ENCODE measurements at regions not wholly inside any gene's neighbourhood (a gene's known extent, or its start where the extent isn't known, plus 50 kb on each side); places are given as distances from the start of the nearest gene placed in this dataset.
"Not testable (repeated sequence)": the region's sequence is repeated elsewhere in the genome, so short reads cannot be mapped to it uniquely, and the experiment has no call there.

DNA sequence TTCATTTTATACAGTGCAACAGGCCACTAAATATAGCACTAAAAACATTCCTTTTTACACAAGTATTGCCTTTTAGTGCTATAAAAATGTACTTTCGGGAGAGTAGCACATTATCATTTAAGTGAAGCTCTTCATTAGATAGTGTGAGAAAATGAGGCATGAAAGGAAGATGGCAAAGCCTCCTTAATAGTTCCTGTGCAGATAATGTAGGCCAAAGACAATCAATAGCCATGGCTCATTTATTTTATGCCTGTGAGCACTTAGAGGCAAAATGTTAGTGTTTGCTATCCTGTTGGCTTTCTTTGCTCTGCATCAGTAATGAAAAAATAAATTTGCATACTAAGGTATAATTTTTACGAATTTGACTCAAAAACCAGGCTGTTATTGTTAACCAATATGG lies 929.5 kb upstream of the C9orf72 start:
- CTCF ChIA-PET, result no interaction called here
- H3K9me3 ChIP-seq, result no peaks in the 10 kb centered on the region
- BruUV-seq (replicated peaks), result no TSS peak
- no peaks in the 10 kb centered on the region for H3K4me1 Mint-ChIP-seq (ENCODE audit: low read depth, unreplicated experiment)
- intact Hi-C loops (cut with micrococcal nuclease; ENCODE audit: unreplicated experiment), result no loop called here
- TF ChIP-seq, protein P1, sequence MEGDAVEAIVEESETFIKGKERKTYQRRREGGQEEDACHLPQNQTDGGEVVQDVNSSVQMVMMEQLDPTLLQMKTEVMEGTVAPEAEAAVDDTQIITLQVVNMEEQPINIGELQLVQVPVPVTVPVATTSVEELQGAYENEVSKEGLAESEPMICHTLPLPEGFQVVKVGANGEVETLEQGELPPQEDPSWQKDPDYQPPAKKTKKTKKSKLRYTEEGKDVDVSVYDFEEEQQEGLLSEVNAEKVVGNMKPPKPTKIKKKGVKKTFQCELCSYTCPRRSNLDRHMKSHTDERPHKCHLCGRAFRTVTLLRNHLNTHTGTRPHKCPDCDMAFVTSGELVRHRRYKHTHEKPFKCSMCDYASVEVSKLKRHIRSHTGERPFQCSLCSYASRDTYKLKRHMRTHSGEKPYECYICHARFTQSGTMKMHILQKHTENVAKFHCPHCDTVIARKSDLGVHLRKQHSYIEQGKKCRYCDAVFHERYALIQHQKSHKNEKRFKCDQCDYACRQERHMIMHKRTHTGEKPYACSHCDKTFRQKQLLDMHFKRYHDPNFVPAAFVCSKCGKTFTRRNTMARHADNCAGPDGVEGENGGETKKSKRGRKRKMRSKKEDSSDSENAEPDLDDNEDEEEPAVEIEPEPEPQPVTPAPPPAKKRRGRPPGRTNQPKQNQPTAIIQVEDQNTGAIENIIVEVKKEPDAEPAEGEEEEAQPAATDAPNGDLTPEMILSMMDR (IDR thresholded peaks at IDR 0.05; ENCODE audit: insufficient read depth in 1 of 2, low read depth in 1 of 2, low read length in 1 of 2, severe bottlenecking in 1 of 2, unreplicated experiment in 1 of 2), result no peak
- DNase-seq, result no peak
- POLR2A ChIA-PET, result no interaction called here
- no peaks in the 10 kb centered on the region for H3K9me3 Mint-ChIP-seq (ENCODE audit: unreplicated experiment)
- H3K4me3 ChIP-seq (ENCODE audit: low read depth, low read length), result no peak overlapping the region
- no peaks in the 10 kb centered on the region for H3K36me3 Mint-ChIP-seq (ENCODE audit: insufficient read depth, unreplicated experiment)
- H3K36me3 ChIP-seq (ENCODE audit: control insufficient read depth, insufficient read depth, low read length), result no peaks in the 10 kb centered on the region
- H3K27ac Mint-ChIP-seq (ENCODE audit: unreplicated experiment), result no peak overlapping the region
- H3K4me1 ChIP-seq, result no peaks in the 10 kb centered on the region
- no peaks in the 10 kb centered on the region for H3K27me3 ChIP-seq (replicated peaks; ENCODE audit: control insufficient read depth, insufficient read depth, low read length)
- no peak overlapping the region for H3K4me3 Mint-ChIP-seq (ENCODE audit: unreplicated experiment)
- peaks cover 4% of the 10 kb centered on the region for H3K27me3 Mint-ChIP-seq (ENCODE audit: insufficient read depth, unreplicated experiment)

DNA sequence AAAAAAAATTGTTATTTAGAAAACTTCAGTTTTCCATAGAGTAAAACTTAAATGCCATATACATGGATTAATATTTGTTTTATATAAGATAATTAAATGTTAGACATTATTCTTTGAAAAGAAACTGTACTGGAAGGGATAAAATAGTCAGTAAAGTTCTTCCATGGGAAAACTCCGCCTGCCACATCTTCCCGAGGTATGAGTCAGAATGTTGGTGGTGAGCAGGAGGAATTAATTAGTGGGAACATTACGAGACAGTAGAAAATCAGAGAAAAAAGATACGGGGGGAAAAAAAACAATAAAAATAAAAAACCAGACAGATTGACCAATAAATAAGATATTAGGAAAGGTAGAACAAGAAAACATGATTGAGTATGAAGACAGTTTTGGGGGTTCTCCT lies 930.3 kb upstream of the C9orf72 start:
- TF ChIP-seq, protein P1 (IDR thresholded peaks at IDR 0.05; ENCODE audit: insufficient read depth in 1 of 2, low read depth in 1 of 2, low read length in 1 of 2, severe bottlenecking in 1 of 2, unreplicated experiment in 1 of 2), result no peak
- no peaks in the 10 kb centered on the region for H3K36me3 ChIP-seq (ENCODE audit: control insufficient read depth, insufficient read depth, low read length)
- H3K4me3 ChIP-seq (ENCODE audit: low read depth, low read length), result no peak overlapping the region
- Mint-ChIP-seq H3K27ac (ENCODE audit: unreplicated experiment) (no peak overlapping the region), H3K4me1 (ENCODE audit: low read depth, unreplicated experiment) (no peaks in the 10 kb centered on the region), H3K36me3 (ENCODE audit: insufficient read depth, unreplicated experiment) (no peaks in the 10 kb centered on the region), H3K9me3 (ENCODE audit: unreplicated experiment) (no peaks in the 10 kb centered on the region), H3K27me3 (ENCODE audit: insufficient read depth, unreplicated experiment) (peaks cover 4% of the 10 kb centered on the region), H3K4me3 (ENCODE audit: unreplicated experiment) (no peak overlapping the region)
- intact Hi-C loops (cut with micrococcal nuclease; ENCODE audit: unreplicated experiment), result no loop called here
- POLR2A ChIA-PET, result no interaction called here
- BruUV-seq (replicated peaks), result no TSS peak
- H3K4me1 ChIP-seq, result no peaks in the 10 kb centered on the region
- no peaks in the 10 kb centered on the region for H3K9me3 ChIP-seq
- CTCF ChIA-PET, result no interaction called here
- H3K27me3 ChIP-seq (replicated peaks; ENCODE audit: control insufficient read depth, insufficient read depth, low read length), result no peaks in the 10 kb centered on the region
- DNase-seq, result no peak

DNA sequence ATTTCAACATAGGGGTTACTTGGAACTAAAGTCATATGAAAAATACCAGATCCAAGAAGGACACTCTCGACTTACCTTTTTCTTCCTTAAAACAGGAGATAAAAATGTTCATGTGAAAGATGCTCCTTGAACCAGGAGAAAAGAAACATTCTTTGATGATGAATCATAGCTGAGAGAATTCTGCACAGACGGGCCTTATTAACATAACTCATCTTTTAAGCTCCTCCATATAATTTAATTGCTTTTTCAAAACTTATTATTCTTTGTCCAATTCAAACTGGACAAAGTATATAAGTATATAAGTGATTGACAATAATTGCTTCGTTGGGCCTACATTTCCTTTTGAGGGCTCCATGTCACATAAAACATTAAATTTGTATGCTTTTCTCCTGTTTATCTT lies 945.2 kb upstream of the C9orf72 start:
- no peak overlapping the region for H3K27ac Mint-ChIP-seq (ENCODE audit: unreplicated experiment)
- no peaks in the 10 kb centered on the region for H3K36me3 Mint-ChIP-seq (ENCODE audit: insufficient read depth, unreplicated experiment)
- Histone ChIP-seq H3K4me3 (ENCODE audit: low read depth, low read length) (no peak overlapping the region), H3K27me3 (replicated peaks; ENCODE audit: control insufficient read depth, insufficient read depth, low read length) (no peaks in the 10 kb centered on the region), H3K36me3 (ENCODE audit: control insufficient read depth, insufficient read depth, low read length) (no peaks in the 10 kb centered on the region), H3K9me3 (no peaks in the 10 kb centered on the region), H3K4me1 (no peaks in the 10 kb centered on the region)
- H3K9me3 Mint-ChIP-seq (ENCODE audit: unreplicated experiment), result no peaks in the 10 kb centered on the region
- intact Hi-C loops (cut with micrococcal nuclease; ENCODE audit: unreplicated experiment), result no loop called here
- POLR2A ChIA-PET, result no interaction called here
- BruUV-seq (replicated peaks), result no TSS peak
- no peak overlapping the region for H3K4me3 Mint-ChIP-seq (ENCODE audit: unreplicated experiment)
- DNase-seq, result no peak
- TF ChIP-seq, protein P1 (IDR thresholded peaks at IDR 0.05; ENCODE audit: insufficient read depth in 1 of 2, low read depth in 1 of 2, low read length in 1 of 2, severe bottlenecking in 1 of 2, unreplicated experiment in 1 of 2), result no peak
- H3K27me3 Mint-ChIP-seq (ENCODE audit: insufficient read depth, unreplicated experiment), result no peaks in the 10 kb centered on the region
- H3K4me1 Mint-ChIP-seq (ENCODE audit: low read depth, unreplicated experiment), result no peaks in the 10 kb centered on the region
- CTCF ChIA-PET, result no interaction called here

DNA sequence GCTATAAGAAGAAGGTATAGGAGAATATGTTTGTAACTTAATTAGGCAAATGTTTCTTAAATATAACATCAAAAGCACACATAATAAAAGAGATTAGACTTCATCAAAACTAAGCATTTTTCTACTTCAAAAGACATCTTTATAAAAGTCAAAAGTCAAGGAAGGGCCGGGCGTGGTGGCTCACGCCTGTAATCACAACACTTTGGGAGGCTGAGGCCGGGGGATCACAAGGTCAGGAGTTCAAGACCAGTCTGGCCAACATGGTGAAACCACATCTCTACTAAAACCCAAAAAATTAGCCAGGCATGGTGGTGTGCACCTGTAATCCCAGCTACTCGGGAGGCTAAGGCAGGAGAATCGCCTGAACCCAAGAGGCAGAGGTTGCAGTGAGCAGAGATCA lies 951.0 kb upstream of the C9orf72 start:
- H3K36me3 ChIP-seq (ENCODE audit: control insufficient read depth, insufficient read depth, low read length); H3K4me1 Mint-ChIP-seq (ENCODE audit: low read depth, unreplicated experiment); H3K9me3 Mint-ChIP-seq (ENCODE audit: unreplicated experiment); H3K27me3 ChIP-seq (replicated peaks; ENCODE audit: control insufficient read depth, insufficient read depth, low read length); H3K4me3 ChIP-seq (ENCODE audit: low read depth, low read length); H3K36me3 Mint-ChIP-seq (ENCODE audit: insufficient read depth, unreplicated experiment); CTCF ChIA-PET; intact Hi-C loops (cut with micrococcal nuclease; ENCODE audit: unreplicated experiment); DNase-seq; H3K9me3 ChIP-seq; H3K4me3 Mint-ChIP-seq (ENCODE audit: unreplicated experiment); BruUV-seq (replicated peaks); H3K27me3 Mint-ChIP-seq (ENCODE audit: insufficient read depth, unreplicated experiment); H3K4me1 ChIP-seq; POLR2A ChIA-PET; H3K27ac Mint-ChIP-seq (ENCODE audit: unreplicated experiment): not testable (repeated sequence)
